PC-9 (cell line): ENCODE measurements at regions not wholly inside any gene's neighbourhood (a gene's known extent, or its start where the extent isn't known, plus 50 kb on each side); places are given as distances from the start of the nearest gene placed in this dataset.

Experiments used
- BruUV-seq: library from RNA; stranded (reverse); fragments of 400-500 nt; replicated peaks from 2 replicates; lab custom pipeline; 2021; lab: Mats Ljungman, UMichigan
- CTCF ChIA-PET: fragments of 300-600 bp; sonication (Branson Sonifier 250); formaldehyde crosslinking; loops from one replicate; lab custom pipeline; 2022; ENCODE audit warnings: antibody characterized with exemption; lab: Charles Lee
- POLR2A ChIA-PET: fragments of 300-600 bp; sonication (Branson Sonifier 250); formaldehyde crosslinking; loops from one replicate; lab custom pipeline; 2022; ENCODE audit warnings: antibody characterized with exemption; ENCODE audit not compliant: unreplicated experiment; lab: Charles Lee
- DNase-seq, 2 experiments: peaks; one replicate each; pipeline versions ENCODE4 v3.0.0 to v3.0.0-alpha.2; 2015 to 2022; ENCODE audit warnings: mixed read lengths in 1 of 2
- H2AFZ ChIP-seq: fragments of 200-600 bp; sonication (generic); 2 replicates; pipeline ENCODE4 v1.8.1; 2017; ENCODE audit warnings: antibody characterized with exemption
- H3F3A ChIP-seq: fragments of 200-600 bp; sonication (generic); 2 replicates; pipeline ENCODE4 v1.8.1; 2017; ENCODE audit warnings: antibody characterized with exemption, mild to moderate bottlenecking, low read depth; ENCODE audit not compliant: insufficient read depth
- H3K27ac ChIP-seq: fragments of 200-600 bp; sonication (generic); 2 replicates; pipeline ENCODE4 v1.6.1; 2016; ENCODE audit warnings: mixed run types
- H3K27me3 ChIP-seq: fragments of 200-600 bp; sonication (generic); 2 replicates; pipeline ENCODE4 v1.6.1; 2016; ENCODE audit warnings: low read depth, mixed run types; ENCODE audit not compliant: insufficient read depth
- H3K36me3 ChIP-seq: fragments of 200-600 bp; sonication (generic); 2 replicates; pipeline ENCODE4 v1.6.1; 2016; ENCODE audit warnings: low read depth, mixed run types
- H3K4me1 ChIP-seq: fragments of 200-600 bp; sonication (generic); replicated peaks from 2 replicates; pipeline ENCODE4 v1.6.1; 2016; ENCODE audit warnings: mixed run types; ENCODE audit not compliant: insufficient read depth
- H3K4me2 ChIP-seq: fragments of 200-600 bp; sonication (generic); 2 replicates; pipeline ENCODE4 v1.6.1; 2017; ENCODE audit warnings: mixed run types
- H3K4me3 ChIP-seq: fragments of 200-600 bp; sonication (generic); 2 replicates; pipeline ENCODE4 v1.6.1; 2016; ENCODE audit warnings: mixed run types
- H3K79me2 ChIP-seq: fragments of 200-600 bp; sonication (generic); 2 replicates; pipeline ENCODE4 v1.6.1; 2017; ENCODE audit warnings: low read depth, mixed run types
- H3K9me2 ChIP-seq: fragments of 200-600 bp; sonication (generic); 2 replicates; pipeline ENCODE4 v1.8.1; 2017; ENCODE audit warnings: mild to moderate bottlenecking; ENCODE audit not compliant: insufficient read depth
- H3K9me3 ChIP-seq: fragments of 200-600 bp; sonication (generic); 2 replicates; pipeline ENCODE4 v1.8.1; 2016; ENCODE audit warnings: low read depth; ENCODE audit not compliant: insufficient read depth
- H4K20me1 ChIP-seq: fragments of 200-600 bp; sonication (generic); 2 replicates; pipeline ENCODE4 v1.8.1; 2017; ENCODE audit not compliant: insufficient read depth
- EZH2 ChIP-seq: fragments of 200-600 bp; sonication (generic); IDR thresholded peaks from 2 replicates; pipeline ENCODE4 v1.8.0; 2017; ENCODE audit warnings: antibody characterized with exemption, low read depth
- intact Hi-C: fragments of 100-400 bp; cut with micrococcal nuclease; formaldehyde crosslinking; loops from one replicate; pipeline ENCODE4 v1.10.0; 2022; ENCODE audit not compliant: unreplicated experiment
- TF ChIP-seq, protein P1 (sequence below): fragments of 200-600 bp; sonication (generic); conservative IDR thresholded peaks from 2 replicates; pipeline ENCODE4 v1.6.1; 2017; ENCODE audit warnings: mixed run types, antibody characterized with exemption, mild to moderate bottlenecking, moderate library complexity

DNA sequence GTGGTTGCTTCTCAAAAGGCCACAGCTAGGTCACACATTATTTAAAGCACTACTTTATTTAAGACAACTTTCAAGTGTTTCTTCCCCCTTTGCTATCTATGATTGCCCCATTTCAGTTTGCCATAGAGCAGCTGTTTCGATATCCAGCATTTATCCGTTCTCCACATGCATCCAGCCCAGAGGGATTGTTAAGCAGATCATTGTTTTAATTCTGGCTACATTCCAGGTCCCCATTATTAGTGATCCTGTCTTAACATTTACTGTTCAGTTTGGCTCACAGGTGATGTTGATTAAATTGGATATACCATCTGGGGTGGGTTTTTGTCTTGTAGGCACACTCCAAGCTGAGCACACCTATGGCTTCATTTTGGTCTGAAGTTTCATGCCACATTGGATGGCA is 638.7 kb downstream of the ZEB2 start:
- no peak overlapping the region for H3K27ac ChIP-seq
- no peaks in the 10 kb centered on the region for H3K9me3 ChIP-seq
- TF ChIP-seq, protein P1, sequence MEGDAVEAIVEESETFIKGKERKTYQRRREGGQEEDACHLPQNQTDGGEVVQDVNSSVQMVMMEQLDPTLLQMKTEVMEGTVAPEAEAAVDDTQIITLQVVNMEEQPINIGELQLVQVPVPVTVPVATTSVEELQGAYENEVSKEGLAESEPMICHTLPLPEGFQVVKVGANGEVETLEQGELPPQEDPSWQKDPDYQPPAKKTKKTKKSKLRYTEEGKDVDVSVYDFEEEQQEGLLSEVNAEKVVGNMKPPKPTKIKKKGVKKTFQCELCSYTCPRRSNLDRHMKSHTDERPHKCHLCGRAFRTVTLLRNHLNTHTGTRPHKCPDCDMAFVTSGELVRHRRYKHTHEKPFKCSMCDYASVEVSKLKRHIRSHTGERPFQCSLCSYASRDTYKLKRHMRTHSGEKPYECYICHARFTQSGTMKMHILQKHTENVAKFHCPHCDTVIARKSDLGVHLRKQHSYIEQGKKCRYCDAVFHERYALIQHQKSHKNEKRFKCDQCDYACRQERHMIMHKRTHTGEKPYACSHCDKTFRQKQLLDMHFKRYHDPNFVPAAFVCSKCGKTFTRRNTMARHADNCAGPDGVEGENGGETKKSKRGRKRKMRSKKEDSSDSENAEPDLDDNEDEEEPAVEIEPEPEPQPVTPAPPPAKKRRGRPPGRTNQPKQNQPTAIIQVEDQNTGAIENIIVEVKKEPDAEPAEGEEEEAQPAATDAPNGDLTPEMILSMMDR: no peak
- no peak for TF ChIP-seq EZH2
- H3K4me3 ChIP-seq: no peak overlapping the region
- no peak overlapping the region for H2AFZ ChIP-seq
- no peaks in the 10 kb centered on the region for H3K79me2 ChIP-seq
- no peak for DNase-seq
- ChIA-PET POLR2A (no interaction called here), CTCF (no interaction called here)
- intact Hi-C loops: no loop called here
- H3K36me3 ChIP-seq: no peaks in the 10 kb centered on the region
- no TSS peak for BruUV-seq
- H3K4me2 ChIP-seq: no peak overlapping the region
- H3K27me3 ChIP-seq: no peaks in the 10 kb centered on the region
- H4K20me1 ChIP-seq: no peaks in the 10 kb centered on the region
- no peaks in the 10 kb centered on the region for H3K9me2 ChIP-seq
- no peaks in the 10 kb centered on the region for H3K4me1 ChIP-seq
- H3F3A ChIP-seq: no peaks in the 10 kb centered on the region

DNA sequence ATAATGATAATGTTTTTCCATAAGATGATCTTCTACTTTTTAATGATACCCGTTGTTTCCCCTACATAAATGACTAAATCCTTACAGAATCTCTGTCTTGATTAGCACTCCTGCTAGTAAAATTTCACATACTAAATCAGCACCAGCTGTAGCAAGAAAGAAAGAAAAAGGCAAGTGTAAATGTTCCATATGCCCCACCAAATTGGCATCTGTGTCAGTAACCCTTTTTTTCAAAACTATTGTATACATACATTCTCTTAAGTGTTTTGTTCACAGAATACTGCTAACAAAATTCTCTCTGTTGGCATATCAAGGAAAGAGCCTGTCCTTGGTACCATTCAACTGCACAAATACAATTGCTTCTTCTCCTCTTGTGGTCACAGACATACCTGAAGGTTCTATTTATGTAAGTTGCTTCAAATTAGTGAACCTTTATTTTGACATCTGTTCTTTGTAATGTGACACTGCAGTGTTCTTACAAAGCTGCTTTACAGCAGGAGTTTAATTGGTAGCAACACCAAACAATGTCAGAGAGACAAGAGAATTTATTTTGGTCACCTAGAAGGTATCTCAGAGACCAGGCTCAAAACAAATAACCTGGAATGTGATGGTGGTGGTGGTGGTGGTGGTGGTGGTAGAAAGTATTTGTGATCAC is 641.9 kb downstream of the ZEB2 start:
- intact Hi-C loops: no loop called here
- DNase-seq: no peak
- Histone ChIP-seq H3K27ac (no peak overlapping the region), H3F3A (no peaks in the 10 kb centered on the region), H3K27me3 (no peaks in the 10 kb centered on the region), H4K20me1 (no peaks in the 10 kb centered on the region), H3K9me3 (no peaks in the 10 kb centered on the region), H3K4me2 (no peak overlapping the region), H3K79me2 (no peaks in the 10 kb centered on the region), H3K4me1 (no peaks in the 10 kb centered on the region), H2AFZ (no peak overlapping the region), H3K36me3 (no peaks in the 10 kb centered on the region), H3K9me2 (no peaks in the 10 kb centered on the region), H3K4me3 (no peak overlapping the region)
- TF ChIP-seq, protein P1: no peak
- no peak for TF ChIP-seq EZH2
- ChIA-PET CTCF (no interaction called here), POLR2A (no interaction called here)
- no TSS peak for BruUV-seq

DNA sequence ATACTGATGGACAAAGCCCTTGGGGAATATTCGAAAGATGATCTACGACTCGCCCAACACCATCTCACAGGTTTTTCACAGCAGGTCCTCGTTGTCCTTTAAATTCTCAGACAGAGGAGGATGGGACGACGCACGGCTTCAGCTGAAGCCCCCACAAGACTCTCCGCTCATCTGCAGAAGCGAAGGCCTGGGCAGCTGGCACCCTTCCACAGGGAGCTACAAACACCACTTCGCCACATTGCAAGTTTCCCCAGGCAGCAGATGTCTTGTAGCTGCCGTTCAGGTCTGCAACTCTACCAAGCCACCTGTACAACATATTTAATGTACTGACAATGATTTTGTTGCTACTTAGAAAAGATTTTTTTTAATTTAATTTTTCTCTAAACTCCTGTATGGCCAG is 642.9 kb downstream of the ZEB2 start:
- no TSS peak for BruUV-seq
- ChIA-PET CTCF (no interaction called here), POLR2A (no interaction called here)
- H3K9me2 ChIP-seq: no peaks in the 10 kb centered on the region
- no peaks in the 10 kb centered on the region for H3F3A ChIP-seq
- no peak for TF ChIP-seq EZH2
- TF ChIP-seq, protein P1: no peak
- no peaks in the 10 kb centered on the region for H3K9me3 ChIP-seq
- H3K36me3 ChIP-seq: no peaks in the 10 kb centered on the region
- H3K4me3 ChIP-seq: no peak overlapping the region
- no peaks in the 10 kb centered on the region for H3K27me3 ChIP-seq
- H4K20me1 ChIP-seq: no peaks in the 10 kb centered on the region
- no peak overlapping the region for H2AFZ ChIP-seq
- H3K4me2 ChIP-seq: no peak overlapping the region
- intact Hi-C loops: no loop called here
- no peak overlapping the region for H3K27ac ChIP-seq
- no peak for DNase-seq
- H3K79me2 ChIP-seq: no peaks in the 10 kb centered on the region
- no peaks in the 10 kb centered on the region for H3K4me1 ChIP-seq
